ENCODE measurements at regions not wholly inside any gene's neighbourhood (a gene's known extent, or its start where the extent isn't known, plus 50 kb on each side); places are given as distances from the start of the nearest gene placed in this dataset.

DNA sequence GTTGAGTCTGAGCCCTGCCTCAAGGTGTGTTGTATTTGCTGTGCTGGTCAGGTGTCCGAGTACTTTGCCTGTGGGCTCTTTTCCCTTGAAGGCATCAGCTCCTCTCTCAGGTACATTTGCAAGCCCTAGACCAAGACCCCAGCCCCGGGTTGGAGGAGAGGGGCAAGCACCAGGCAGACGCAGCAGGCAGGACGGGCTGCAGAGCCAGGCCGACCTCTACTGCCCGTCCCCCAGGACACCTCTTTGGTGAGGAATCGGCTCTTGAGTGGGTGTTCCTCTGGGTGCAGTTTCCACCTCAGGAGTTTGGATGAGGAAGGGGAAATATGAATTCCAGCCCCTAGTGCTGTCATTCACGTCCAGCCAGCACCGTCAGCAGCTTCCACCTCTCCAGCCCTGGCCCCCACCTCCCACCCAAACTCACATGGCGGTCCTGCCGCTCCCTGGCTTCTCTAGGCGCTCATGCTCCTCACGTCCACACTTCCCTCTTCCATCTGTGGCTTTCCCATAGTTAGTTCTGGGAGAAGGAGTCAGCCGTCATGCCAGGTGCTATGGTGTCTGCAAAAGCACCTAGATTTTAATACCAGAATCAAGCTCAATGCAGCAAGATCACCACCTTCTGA is 183.9 kb downstream of the DLL1 start:
- H3K36me3 ChIP-seq (ENCODE audit: control insufficient read depth, insufficient read depth, low read length) = no peaks in the 10 kb centered on the region
- no peaks in the 10 kb centered on the region for H3K4me1 ChIP-seq
- no peaks in the 10 kb centered on the region for H3K27me3 ChIP-seq (ENCODE audit: control insufficient read depth, insufficient read depth, low read length)
- no peak overlapping the region for H3K4me3 ChIP-seq (ENCODE audit: low read depth, low read length)
- no peak overlapping the region for H2AFZ ChIP-seq
- no peaks in the 10 kb centered on the region for H3K79me2 ChIP-seq
- no peaks in the 10 kb centered on the region for H3K9me3 ChIP-seq (ENCODE audit: control insufficient read depth, low read length)
- H3K9ac ChIP-seq = no peak overlapping the region
- H3K4me2 ChIP-seq (ENCODE audit: low read length) = no peak overlapping the region
- TF ChIP-seq, protein P1, sequence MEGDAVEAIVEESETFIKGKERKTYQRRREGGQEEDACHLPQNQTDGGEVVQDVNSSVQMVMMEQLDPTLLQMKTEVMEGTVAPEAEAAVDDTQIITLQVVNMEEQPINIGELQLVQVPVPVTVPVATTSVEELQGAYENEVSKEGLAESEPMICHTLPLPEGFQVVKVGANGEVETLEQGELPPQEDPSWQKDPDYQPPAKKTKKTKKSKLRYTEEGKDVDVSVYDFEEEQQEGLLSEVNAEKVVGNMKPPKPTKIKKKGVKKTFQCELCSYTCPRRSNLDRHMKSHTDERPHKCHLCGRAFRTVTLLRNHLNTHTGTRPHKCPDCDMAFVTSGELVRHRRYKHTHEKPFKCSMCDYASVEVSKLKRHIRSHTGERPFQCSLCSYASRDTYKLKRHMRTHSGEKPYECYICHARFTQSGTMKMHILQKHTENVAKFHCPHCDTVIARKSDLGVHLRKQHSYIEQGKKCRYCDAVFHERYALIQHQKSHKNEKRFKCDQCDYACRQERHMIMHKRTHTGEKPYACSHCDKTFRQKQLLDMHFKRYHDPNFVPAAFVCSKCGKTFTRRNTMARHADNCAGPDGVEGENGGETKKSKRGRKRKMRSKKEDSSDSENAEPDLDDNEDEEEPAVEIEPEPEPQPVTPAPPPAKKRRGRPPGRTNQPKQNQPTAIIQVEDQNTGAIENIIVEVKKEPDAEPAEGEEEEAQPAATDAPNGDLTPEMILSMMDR (IDR thresholded peaks at IDR 0.05) = no peak
- H3K27ac ChIP-seq = no peak overlapping the region

DNA sequence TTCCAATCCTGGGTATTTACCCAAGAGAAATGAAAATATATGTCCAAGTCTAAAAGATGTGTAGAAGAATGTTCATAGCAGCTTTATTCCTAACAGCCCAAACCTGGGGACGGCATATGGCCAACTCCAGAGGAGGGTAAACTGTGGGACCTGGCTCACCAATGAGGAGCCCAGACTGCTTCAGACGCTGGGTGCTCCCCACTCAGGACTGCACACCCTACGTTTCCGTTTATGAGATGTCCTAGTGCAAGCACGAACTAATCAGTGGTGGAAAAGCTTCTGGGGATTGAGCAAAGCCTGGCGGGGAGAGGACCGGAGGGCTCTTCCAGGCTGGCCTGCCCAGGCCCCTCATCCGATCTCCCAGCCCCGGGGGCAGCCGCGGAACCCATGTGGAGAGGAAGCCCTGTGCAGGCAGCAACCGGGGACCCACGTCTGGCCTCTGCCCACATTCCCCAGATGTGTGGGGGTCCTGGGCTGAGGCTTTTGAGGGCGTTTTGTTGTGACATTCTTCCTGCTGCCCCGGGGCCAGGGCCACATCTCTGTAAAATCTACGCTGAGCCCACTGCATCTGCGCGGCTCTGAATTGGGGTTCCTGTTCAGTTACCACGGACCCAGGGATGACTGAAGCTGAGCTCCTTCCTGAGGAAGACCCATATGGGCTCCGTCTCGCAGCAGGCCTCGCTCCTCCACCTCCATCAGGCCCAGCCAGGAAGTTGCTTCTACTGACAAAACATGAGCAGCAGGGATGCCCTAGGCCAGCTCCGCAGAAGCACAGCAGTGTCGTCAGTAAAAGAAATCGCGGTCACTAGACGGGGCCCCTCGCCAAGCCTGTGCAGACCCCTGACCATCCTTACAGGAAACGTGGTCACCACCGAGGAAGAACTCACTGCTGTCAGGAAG is 188.0 kb downstream of the DLL1 start:
- H3K9ac ChIP-seq = no peak overlapping the region
- no peak overlapping the region for H3K4me2 ChIP-seq (ENCODE audit: low read length)
- H3K9me3 ChIP-seq (ENCODE audit: control insufficient read depth, low read length) = no peaks in the 10 kb centered on the region
- TF ChIP-seq, protein P1 (IDR thresholded peaks at IDR 0.05) = no peak
- H3K79me2 ChIP-seq = no peaks in the 10 kb centered on the region
- H3K27ac ChIP-seq = no peak overlapping the region
- H3K4me3 ChIP-seq (ENCODE audit: low read depth, low read length) = no peak overlapping the region
- H3K4me1 ChIP-seq = no peaks in the 10 kb centered on the region
- H2AFZ ChIP-seq = no peak overlapping the region
- no peaks in the 10 kb centered on the region for H3K27me3 ChIP-seq (ENCODE audit: control insufficient read depth, insufficient read depth, low read length)
- no peaks in the 10 kb centered on the region for H3K36me3 ChIP-seq (ENCODE audit: control insufficient read depth, insufficient read depth, low read length)

DNA sequence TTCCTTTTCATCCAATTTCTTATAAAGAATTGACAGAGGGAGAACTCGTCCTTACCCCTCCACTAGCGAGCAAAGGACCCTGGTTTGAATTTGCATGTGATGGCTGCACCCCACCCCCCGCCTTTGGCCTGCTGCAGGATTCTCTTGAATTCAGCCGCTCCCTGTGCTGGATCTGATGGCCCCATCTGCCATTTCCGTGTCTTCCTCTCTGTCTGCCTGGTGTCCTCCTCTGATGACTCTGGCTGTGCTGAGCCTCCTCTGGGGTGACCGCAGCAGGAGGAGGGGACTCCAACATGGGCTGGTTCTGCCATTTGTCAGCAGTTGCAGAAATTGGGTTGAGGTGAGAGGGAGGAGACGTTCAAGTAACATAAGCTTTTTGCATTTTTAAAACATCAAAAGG is 188.8 kb downstream of the DLL1 start:
- Histone ChIP-seq H3K36me3 (ENCODE audit: control insufficient read depth, insufficient read depth, low read length) (no peaks in the 10 kb centered on the region), H3K9me3 (ENCODE audit: control insufficient read depth, low read length) (no peaks in the 10 kb centered on the region), H3K4me2 (ENCODE audit: low read length) (no peak overlapping the region), H3K4me1 (no peaks in the 10 kb centered on the region), H3K79me2 (no peaks in the 10 kb centered on the region), H3K27ac (no peak overlapping the region), H3K4me3 (ENCODE audit: low read depth, low read length) (no peak overlapping the region), H3K27me3 (ENCODE audit: control insufficient read depth, insufficient read depth, low read length) (no peaks in the 10 kb centered on the region), H3K9ac (no peak overlapping the region), H2AFZ (no peak overlapping the region)
- TF ChIP-seq, protein P1 (IDR thresholded peaks at IDR 0.05) = no peak

DNA sequence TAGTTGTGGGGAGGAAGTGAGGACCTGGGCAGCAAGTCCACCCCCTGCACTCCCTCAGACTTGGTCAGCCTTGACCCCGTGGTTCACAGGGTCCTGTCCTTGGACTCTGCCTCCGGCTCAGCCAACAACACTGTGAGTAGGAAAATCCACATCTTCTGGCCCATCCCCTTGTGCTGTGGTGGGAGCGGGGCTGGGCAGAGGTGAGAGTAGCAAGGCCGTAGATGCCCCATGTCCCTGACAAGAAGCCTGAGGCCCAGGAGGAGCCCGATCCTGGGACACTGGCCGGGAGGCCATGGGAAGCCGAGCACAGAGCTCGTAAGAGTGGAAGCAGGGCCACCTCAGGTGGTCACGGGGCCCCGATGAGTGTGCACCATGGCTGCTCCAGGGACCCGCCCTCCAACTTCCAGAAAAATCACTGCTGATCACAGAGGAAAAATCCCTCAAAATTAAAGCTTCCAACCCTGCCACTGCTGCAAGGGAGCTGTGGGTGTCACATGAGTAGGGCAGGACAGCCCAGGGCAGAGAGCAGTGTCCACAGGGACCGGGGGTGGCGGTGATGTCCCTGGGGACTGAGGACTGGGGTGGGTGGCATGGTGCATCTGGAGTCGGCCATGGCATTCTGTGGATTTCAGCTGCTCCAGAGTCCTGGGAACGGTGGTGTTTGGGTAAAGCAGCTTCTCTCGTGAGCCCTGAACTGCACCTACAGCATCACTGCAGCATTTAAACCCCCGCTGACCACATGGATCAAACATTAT is 189.4 kb downstream of the DLL1 start:
- Histone ChIP-seq H3K79me2 (no peaks in the 10 kb centered on the region), H3K36me3 (ENCODE audit: control insufficient read depth, insufficient read depth, low read length) (no peaks in the 10 kb centered on the region), H3K9ac (no peak overlapping the region), H3K4me2 (ENCODE audit: low read length) (no peak overlapping the region), H3K4me1 (no peaks in the 10 kb centered on the region), H3K27ac (no peak overlapping the region), H3K4me3 (ENCODE audit: low read depth, low read length) (no peak overlapping the region), H3K9me3 (ENCODE audit: control insufficient read depth, low read length) (no peaks in the 10 kb centered on the region), H3K27me3 (ENCODE audit: control insufficient read depth, insufficient read depth, low read length) (no peaks in the 10 kb centered on the region), H2AFZ (no peak overlapping the region)
- TF ChIP-seq, protein P1 (IDR thresholded peaks at IDR 0.05) = no peak
